Heart right ventricle (tissue), 16 donors: ENCODE measurements at regions not wholly inside any gene's neighbourhood (a gene's known extent, or its start where the extent isn't known, plus 50 kb on each side); places are given as distances from the start of the nearest gene placed in this dataset.

ENCODE experiments used
- ATAC-seq, 8 donors: fragments of 200-7000 bp; cut with Tn5 transposase; one replicate each; pipeline ENCODE4 v1.9.1; 2020; ENCODE audit warnings: mild to moderate bottlenecking in 8 of 8, moderate library complexity in 8 of 8, moderate number of reproducible peaks in 1 of 8
- DNase-seq, 2 donors: peaks; one replicate each; pipeline ENCODE4 v3.0.0-alpha.2; 2020
- H3K27ac ChIP-seq, 10 donors: fragments of 200-600 bp; sonication (generic) in 2 of 10; one replicate each; pipeline versions ENCODE4 v1.5.0 to v1.8.0; 2020 to 2022; ENCODE audit warnings: mild to moderate bottlenecking in 3 of 10
- H3K27me3 ChIP-seq, 7 donors: fragments of 200-600 bp; one replicate each; pipeline ENCODE4 v1.8.0; 2021 to 2022; ENCODE audit warnings: mild to moderate bottlenecking in 2 of 7
- H3K36me3 ChIP-seq, 9 donors: fragments of 200-600 bp; sonication (generic) in 1 of 9; one replicate each; pipeline versions ENCODE4 v1.5.0 to v1.8.0; 2020 to 2022; ENCODE audit warnings: mild to moderate bottlenecking in 2 of 9
- H3K4me1 ChIP-seq, 9 donors: fragments of 200-600 bp; sonication (generic) in 1 of 9; one replicate each; pipeline versions ENCODE4 v1.5.0 to v1.8.0; 2020 to 2022; ENCODE audit warnings: mild to moderate bottlenecking in 4 of 9
- H3K4me3 ChIP-seq, 10 donors: fragments of 200-600 bp; sonication (generic) in 2 of 10; one replicate each; pipeline versions ENCODE4 v1.5.0 to v1.8.0; 2020 to 2022; ENCODE audit warnings: mild to moderate bottlenecking in 7 of 10, moderate library complexity in 2 of 10
- H3K9me3 ChIP-seq, 11 donors: fragments of 200-600 bp in 10 of 11; sonication (generic) in 2 of 11; one replicate each; pipeline versions ENCODE4 v1.5.0 to v1.8.0; 2013 to 2022; ENCODE audit warnings: mild to moderate bottlenecking in 2 of 11, control low read depth in 1 of 11, moderate library complexity in 1 of 11
- CTCF ChIP-seq, 9 donors: fragments of 200-600 bp; sonication (generic) in 2 of 9; IDR thresholded peaks; one replicate each; pipeline versions ENCODE4 v1.5.0 to v1.8.0; 2021 to 2022; ENCODE audit warnings: antibody characterized with exemption in 9 of 9, mild to moderate bottlenecking in 5 of 9, moderate library complexity in 1 of 9
- WGBS, 2 donors: extraction: QIAGEN DNeasy Blood & Tissue Kit; methylation state at CpG; one replicate each; pipeline ENCODE4 v1.1.7; 2013; ENCODE audit warnings: inconsistent platforms in 1 of 2; 5-methylcytosine and 5-hydroxymethylcytosine counted together
- intact Hi-C, 10 donors: fragments of 100-400 bp; cut with DNase I; formaldehyde crosslinking; loops; one replicate each; pipeline versions ENCODE4 v1.11.1 to v1.14.2; 2022
- donor health status: Arrhythmogenic right ventricular cardiomyopathy.
- donor health status: ischemic (EF 13 %, LVEDD 7.1; RV severe dilation, severe dysfunction).
- donor health status: healthy with polysubstance abuse.
- donor health status: DM: no; HTN: yes; CAD: no.
- donor health status: DM: no; HTN: no; CAD: no.
- donor health status: ischemic (EF 25% LVEDD 6.9; RV normal size, moderate dysfunction).
- donor health status: ischemic (EF 25% LVEDD 5.7; RV mildly dilated, moderate dysfunction).
- donor health status: healthy.
- donor health status: DM: yes; HTN: yes; CAD: no.
- donor health status: Ischemic cardiomyopathy.
- donor health status: ischemic (EF 35%, LVEDD 5.7; RV mildly dilated, moderate dysfunction).
- donor health status: nonischemic (EF 11% LVEDD 7.7; RV severe dilation, severe dysfunction).
- donor health status: DM: yes; HTN: yes; CAD: no.
- donor health status: PGD.
- donor health status: ischemic (EF 29% LVEDD 5.4; RV normal size, mild dysfunction).
- donor health status: nonischemic (EF 23%, LVEDD 6.1; RV moderate dilation, normal function).

GRCh38 chr3:99506-99905 lies 97.1 kb upstream of the CHL1 start:
- DNase-seq: no peak
- no peaks in the 10 kb centered on the region for H3K9me3 ChIP-seq
- 60 to 64% methylated on average over 5 of the region's 5 CpGs for WGBS, 2 donors
- H3K36me3 ChIP-seq: no peaks in the 10 kb centered on the region
- H3K4me3 ChIP-seq: no peak overlapping the region
- no peak for TF ChIP-seq CTCF (IDR thresholded peaks at IDR 0.05)
- no peaks in the 10 kb centered on the region for H3K27me3 ChIP-seq
- no peak for ATAC-seq
- intact Hi-C loops: no loop called here
- H3K4me1 ChIP-seq: no peaks in the 10 kb centered on the region
- H3K27ac ChIP-seq: no peak overlapping the region

- TF ChIP-seq CTCF (IDR thresholded peaks at IDR 0.05): no peak
- Histone ChIP-seq H3K27ac (no peak overlapping the region), H3K4me3 (no peak overlapping the region), H3K27me3 (no peaks in the 10 kb centered on the region), H3K9me3 (no peaks in the 10 kb centered on the region), H3K4me1 (no peaks in the 10 kb centered on the region), H3K36me3 (no peaks in the 10 kb centered on the region)
- intact Hi-C loops: no loop called here
- ATAC-seq (no peak), DNase-seq (no peak)
- WGBS, 2 donors: 58 to 60% methylated on average over 4 of the region's 4 CpGs
Measured at GRCh38 chr3:102484-102883, 94.1 kb upstream of the CHL1 start.

DNA sequence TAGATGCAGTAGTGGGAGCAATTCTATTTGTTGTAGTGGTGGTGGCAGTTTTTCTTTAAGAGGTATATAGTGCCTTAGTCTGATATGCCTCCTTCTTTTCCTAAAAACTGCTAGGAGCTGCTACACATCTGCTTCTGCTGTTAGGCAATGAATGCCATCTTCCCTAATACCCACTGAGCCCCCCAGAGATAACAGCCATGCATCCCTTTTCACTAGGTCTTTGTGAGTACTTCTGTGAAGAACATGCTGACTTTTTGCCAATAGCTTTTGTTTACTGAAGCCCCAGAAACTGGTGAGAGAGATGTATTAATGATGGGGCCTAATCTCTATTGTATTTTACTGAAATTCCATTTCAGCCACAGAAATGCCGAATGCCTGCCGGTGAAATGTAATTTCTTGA lies 92.6 kb upstream of the CHL1 start:
- no peak overlapping the region for H3K4me3 ChIP-seq
- no peaks in the 10 kb centered on the region for H3K27me3 ChIP-seq
- intact Hi-C loops: no loop called here
- DNase-seq (no peak), ATAC-seq (no peak)
- no peaks in the 10 kb centered on the region for H3K36me3 ChIP-seq
- no peaks in the 10 kb centered on the region for H3K9me3 ChIP-seq
- no peak overlapping the region for H3K27ac ChIP-seq
- no peak for TF ChIP-seq CTCF (IDR thresholded peaks at IDR 0.05)
- WGBS, 2 donors: 87 to 90% methylated on average over 2 of the region's 2 CpGs
- no peaks in the 10 kb centered on the region for H3K4me1 ChIP-seq

GRCh38 chr3:105585-105984 lies 91.0 kb upstream of the CHL1 start:
- Histone ChIP-seq H3K27me3 (no peaks in the 10 kb centered on the region), H3K9me3 (no peaks in the 10 kb centered on the region), H3K4me3 (no peak overlapping the region), H3K27ac (no peak overlapping the region), H3K4me1 (no peaks in the 10 kb centered on the region), H3K36me3 (no peaks in the 10 kb centered on the region)
- DNase-seq: no peak
- TF ChIP-seq CTCF (IDR thresholded peaks at IDR 0.05): no peak
- intact Hi-C loops: no loop called here
- ATAC-seq: no peak
- WGBS, 2 donors: 51 to 54% methylated on average over 5 of the region's 5 CpGs

GRCh38 chr3:106619-107018 lies 89.9 kb upstream of the CHL1 start:
- Histone ChIP-seq H3K36me3 (no peaks in the 10 kb centered on the region), H3K27me3 (no peaks in the 10 kb centered on the region), H3K4me3 (no peak overlapping the region), H3K4me1 (peaks cover 0 to 4% (median 0%) of the 10 kb centered on the region in 9 donors), H3K27ac (no peak overlapping the region), H3K9me3 (no peaks in the 10 kb centered on the region)
- WGBS, 2 donors: 61 to 65% methylated on average over 2 of the region's 2 CpGs
- intact Hi-C loops: no loop called here
- ATAC-seq: peak in 3 of 8 donors; percentile 20 to 86 (median 69)
- no peak for TF ChIP-seq CTCF (IDR thresholded peaks at IDR 0.05)
- no peak for DNase-seq
